Activated CD8-positive, alpha-beta memory T cell treated with anti-CD3 and anti-CD28 coated beads, Interleukin-2, amount 50 U/mL, for 1 hour (primary cell): ENCODE measurements at regions not wholly inside any gene's neighbourhood (a gene's known extent, or its start where the extent isn't known, plus 50 kb on each side); places are given as distances from the start of the nearest gene placed in this dataset.

Experiments used
- DNase-seq: peaks from one replicate; pipeline ENCODE4 v3.0.0-alpha.2; 2020; ENCODE audit errors: extremely low read depth

DNA sequence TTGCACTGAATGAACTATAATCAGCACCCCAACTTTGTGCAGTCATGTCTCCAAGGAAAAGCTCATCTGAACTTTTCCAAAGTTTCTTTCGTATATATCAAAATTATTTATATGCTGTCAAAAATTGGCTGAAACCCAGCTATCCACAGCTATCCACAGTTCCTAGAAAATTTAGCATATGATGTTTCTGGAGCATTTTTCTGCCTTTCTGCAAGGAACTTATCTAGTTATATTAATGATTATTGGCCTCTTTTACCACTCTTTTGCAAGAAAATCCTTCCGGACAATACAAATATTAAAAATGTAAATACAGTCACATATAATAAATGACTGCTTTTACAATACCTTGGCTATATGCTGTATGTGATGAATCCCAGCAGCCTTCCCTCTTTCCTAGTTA lies 270.2 kb downstream of the TMEM167A start:
- no peak for DNase-seq

DNA sequence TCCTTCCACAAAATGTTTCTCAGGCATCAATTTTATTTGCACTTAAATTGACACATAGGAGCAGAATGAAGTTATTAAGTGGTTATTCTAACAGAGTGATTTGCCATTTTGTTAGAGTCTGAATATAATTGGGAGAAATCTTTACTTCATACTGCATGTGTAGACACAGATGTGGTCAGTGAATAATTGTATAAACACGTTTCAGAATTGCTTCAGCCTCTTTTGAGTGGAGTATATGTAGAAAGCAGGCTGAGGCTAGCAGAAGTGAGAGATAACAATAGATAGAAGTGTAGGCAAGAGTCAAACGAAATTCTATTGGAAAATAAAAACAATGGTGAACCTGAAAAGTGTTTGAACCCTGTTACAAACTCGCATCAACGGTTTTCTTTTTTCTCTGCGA lies 270.7 kb downstream of the TMEM167A start:
- DNase-seq = no peak

- DNase-seq = no peak
Measured at GRCh38 chr5:82804155-82804690, 273.0 kb downstream of the TMEM167A start.

DNA sequence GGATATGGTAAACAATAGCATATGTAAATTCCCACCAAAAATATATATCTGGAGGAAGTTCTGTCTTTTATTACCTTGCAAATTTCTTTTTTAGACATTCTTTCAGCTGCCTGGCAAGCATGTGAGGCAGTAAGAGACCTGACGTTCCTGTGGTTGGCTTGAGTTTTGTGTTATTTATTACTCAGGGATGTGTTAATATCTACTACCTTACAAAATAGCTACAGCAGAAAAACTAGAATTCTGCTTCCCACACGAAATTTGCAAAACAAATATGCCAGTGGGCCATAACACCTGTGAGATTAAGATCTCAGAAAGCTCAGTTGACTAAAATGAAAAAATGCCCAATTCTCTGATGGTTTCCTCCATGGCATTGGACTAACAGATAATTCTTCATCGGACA lies 274.2 kb downstream of the TMEM167A start:
- no peak for DNase-seq

GRCh38 chr5:82800826-82801225 lies 276.4 kb downstream of the TMEM167A start:
- no peak for DNase-seq

GRCh38 chr5:82799361-82800077 lies 277.7 kb downstream of the TMEM167A start:
- no peak for DNase-seq

DNA sequence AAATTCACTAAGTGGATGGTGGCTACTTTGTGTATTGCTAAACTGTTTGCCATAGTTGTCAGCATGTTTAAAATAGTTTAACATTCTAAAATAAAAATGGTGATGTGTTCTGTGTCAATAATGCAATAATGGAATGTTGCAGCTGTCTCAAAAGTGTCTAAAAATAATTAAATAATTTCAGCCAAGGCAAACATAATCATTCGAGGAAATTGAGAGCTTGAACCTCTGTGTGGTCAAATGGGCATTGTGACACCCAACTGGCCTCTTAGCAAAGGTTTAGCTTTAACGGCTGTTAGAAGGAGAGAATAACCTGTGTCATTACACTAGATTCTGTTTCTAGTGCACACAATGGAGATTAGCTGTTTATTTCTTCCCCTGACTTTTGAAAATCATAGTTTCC lies 278.5 kb downstream of the TMEM167A start:
- no peak for DNase-seq

GRCh38 chr5:82796643-82797416 lies 280.4 kb downstream of the TMEM167A start:
- no peak for DNase-seq

DNA sequence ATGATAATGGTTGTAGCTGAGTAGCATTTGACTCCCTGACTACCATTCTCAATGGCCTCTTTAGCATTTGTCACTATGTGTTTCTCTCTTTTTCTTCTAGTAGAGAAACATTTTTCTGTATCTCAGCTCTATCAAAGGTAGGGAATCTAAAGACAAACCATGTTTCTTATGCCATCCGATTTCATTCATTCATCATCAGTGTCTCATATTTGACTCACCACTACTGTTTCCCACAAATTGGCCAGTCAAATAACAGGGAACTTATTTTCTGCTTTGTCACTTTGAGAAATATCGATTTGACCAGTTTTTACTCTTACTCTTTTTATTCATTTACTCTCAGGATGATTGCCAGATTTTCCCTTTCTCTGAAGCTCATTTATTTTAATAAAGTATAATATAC lies 282.3 kb downstream of the TMEM167A start:
- no peak for DNase-seq

DNA sequence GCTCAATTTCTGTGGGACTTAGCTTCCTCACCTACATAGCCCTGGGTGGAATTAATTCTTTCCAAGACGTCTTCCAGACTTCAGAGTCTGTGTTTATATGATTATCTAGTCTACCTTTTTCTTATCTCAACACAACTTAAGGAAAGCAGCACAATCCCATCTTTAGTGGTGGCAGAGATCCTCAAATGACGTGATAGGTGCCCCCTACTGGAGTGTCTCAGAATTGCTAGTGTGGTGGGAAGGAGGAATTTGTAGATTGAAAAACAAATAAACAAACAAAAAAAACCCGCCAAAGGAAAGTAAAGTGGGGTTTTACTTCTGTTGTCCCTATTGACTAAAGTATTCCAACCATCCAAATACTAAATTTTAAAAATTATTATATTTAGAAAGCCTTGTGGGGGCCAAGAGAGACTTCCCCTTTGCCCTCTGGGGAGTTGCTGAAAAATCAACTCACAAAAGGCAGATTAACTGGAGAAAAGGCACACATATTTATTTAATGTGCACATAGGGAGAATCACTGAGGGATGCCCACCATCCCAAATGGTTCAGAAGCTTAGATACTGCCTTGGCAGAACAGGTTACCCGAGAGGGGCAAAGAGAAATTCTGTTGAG lies 283.3 kb downstream of the TMEM167A start:
- no peak for DNase-seq

DNA sequence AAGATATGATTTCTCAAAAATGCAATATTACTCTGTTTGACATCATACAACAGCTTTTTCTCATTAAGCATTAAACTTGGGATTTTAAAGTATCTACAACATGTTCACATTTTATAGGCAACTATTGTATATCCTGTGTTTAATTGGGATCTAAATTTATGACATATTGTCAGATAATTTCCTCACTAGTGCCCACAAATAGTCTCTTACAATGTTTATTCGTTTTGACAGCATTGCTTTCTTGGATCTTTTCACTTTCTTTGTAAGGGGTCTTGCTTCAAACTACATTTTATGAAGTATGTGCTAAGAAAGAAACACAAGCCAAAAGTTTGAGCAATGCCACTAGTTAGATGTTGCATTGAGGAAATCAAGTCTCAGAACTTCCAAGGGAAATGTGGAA lies 285.1 kb downstream of the TMEM167A start:
- no peak for DNase-seq

GRCh38 chr5:82789095-82789494 lies 288.1 kb downstream of the TMEM167A start:
- DNase-seq = no peak

DNA sequence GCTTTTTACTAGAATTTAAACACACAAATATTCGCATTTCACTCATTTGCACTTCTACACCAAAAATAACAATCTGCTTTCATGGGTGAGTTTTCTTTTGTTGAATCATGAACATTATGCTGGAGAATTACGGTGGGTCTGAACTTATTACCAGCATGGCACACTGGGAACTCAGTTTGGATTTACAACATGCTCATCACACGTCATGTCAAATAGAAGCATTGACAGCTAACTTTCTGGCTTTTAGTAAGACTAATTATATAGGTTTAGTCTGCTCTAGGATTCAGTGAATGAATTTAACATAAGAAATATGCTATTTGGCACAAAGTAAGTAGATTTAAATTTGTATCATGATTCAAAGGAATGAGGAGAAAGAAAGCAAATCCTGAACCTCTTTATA lies 290.4 kb downstream of the TMEM167A start:
- DNase-seq = no peak

GRCh38 chr5:82785882-82786509 lies 291.2 kb downstream of the TMEM167A start:
- DNase-seq = no peak

DNA sequence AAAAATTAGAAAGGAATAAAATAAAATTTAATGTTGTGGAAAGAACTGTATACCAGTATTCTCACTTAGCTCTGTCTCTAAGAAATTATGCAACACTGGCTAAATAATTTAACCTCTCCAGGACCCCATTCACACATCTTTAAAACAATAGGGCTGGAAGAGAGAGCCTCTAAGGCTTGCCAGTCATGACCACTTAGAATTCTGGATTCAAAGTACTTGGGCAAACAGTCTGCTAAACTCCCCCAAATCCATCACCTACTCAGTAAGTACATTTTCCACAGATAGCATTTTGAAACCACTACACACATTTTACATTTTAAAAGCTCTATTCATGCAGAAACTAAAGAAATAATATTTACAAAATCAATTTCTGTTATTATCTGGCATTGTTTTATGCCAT lies 291.7 kb downstream of the TMEM167A start:
- no peak for DNase-seq

DNA sequence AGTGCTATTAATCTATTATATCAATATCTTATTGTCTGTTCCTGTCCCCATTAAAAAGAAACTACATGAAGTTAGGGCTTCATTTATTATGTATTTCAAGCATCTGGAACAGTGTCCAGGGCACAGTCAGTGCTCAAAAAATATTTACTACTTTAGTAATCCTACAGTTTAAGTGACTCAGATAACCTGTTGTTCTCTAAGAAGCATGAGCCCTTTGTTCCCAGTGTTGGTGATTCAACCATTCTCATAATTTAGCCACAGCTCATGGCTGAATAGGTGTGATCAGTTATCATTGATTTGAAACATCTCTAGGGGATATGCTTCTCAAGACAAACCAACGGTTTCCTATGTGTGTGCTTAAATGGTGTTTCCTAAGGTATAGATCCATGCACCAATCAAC lies 292.7 kb downstream of the TMEM167A start:
- DNase-seq = no peak

- no peak for DNase-seq
Measured at GRCh38 chr5:82777106-82777505, 300.1 kb downstream of the TMEM167A start.

- no peak for DNase-seq
Measured at GRCh38 chr5:82772281-82772680, 304.9 kb downstream of the TMEM167A start.

GRCh38 chr5:82766206-82766605 lies 311.0 kb downstream of the TMEM167A start:
- DNase-seq = no peak

GRCh38 chr5:82765765-82766164 lies 311.4 kb downstream of the TMEM167A start:
- DNase-seq = no peak

DNA sequence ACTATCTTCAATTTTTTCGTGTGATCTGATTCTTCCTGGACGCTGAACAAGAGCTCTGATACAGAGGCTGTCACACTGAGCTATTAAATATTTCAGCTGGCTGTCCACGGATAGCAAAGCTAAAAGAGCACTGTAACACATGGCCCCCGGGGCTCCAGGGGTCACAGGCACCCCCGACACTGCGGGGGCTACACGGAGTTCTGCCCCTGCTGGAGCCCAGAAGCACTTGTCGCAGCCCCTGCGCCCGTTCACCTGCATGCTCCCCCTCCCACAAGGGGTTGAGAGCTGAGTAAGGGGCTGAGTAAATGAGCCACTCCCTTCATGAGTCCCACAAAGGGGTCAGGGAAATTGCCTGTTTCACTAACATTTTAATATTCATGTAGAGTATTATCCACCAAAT lies 316.3 kb downstream of the TMEM167A start:
- DNase-seq = no peak

GRCh38 chr5:82758881-82759280 lies 318.3 kb downstream of the TMEM167A start:
- no peak for DNase-seq
